Globus pallidus (tissue), 1 donor: ENCODE measurements at regions not wholly inside any gene's neighbourhood (a gene's known extent, or its start where the extent isn't known, plus 50 kb on each side); places are given as distances from the start of the nearest gene placed in this dataset.

Source experiments
- DNase-seq: peaks from one replicate; pipeline ENCODE4 v3.0.0-alpha.2; 2015; ENCODE audit warnings: low spot score

- no peak for DNase-seq
Observed at GRCh38 chr1:117803318-117803717, 126.1 kb downstream of the GDAP2 start.

GRCh38 chr1:117809764-117810163 is 119.7 kb downstream of the GDAP2 start:
- no peak for DNase-seq

- no peak for DNase-seq
Observed at GRCh38 chr1:117810553-117810952, 118.9 kb downstream of the GDAP2 start.

- DNase-seq = no peak
Observed at GRCh38 chr1:117812869-117813511, 116.4 kb downstream of the GDAP2 start.
